HG03460 (cell line): ENCODE measurements at regions not wholly inside any gene's neighbourhood (a gene's known extent, or its start where the extent isn't known, plus 50 kb on each side); places are given as distances from the start of the nearest gene placed in this dataset.
"Not testable (repeated sequence)": the region's sequence is repeated elsewhere in the genome, so short reads cannot be mapped to it uniquely, and the experiment has no call there.

Source experiments
- ATAC-seq: cut with Tn5 transposase; IDR thresholded peaks from one replicate; pipeline ENCODE4 v1.9.1; 2021; ENCODE audit not compliant: unreplicated experiment

- no peak for ATAC-seq
Measured at GRCh38 chr2:183892315-183892941, 705.9 kb upstream of the ZNF804A start.

- ATAC-seq: no peak
Measured at GRCh38 chr2:183898641-183899040, 699.7 kb upstream of the ZNF804A start.

- no peak for ATAC-seq
Measured at GRCh38 chr2:183901931-183902330, 696.4 kb upstream of the ZNF804A start.

- no peak for ATAC-seq
Measured at GRCh38 chr2:183903026-183903425, 695.3 kb upstream of the ZNF804A start.

GRCh38 chr2:183916041-183916440 is 682.3 kb upstream of the ZNF804A start:
- not testable (repeated sequence) for ATAC-seq

GRCh38 chr2:183919167-183919566 is 679.2 kb upstream of the ZNF804A start:
- ATAC-seq: no peak

- no peak for ATAC-seq
Measured at GRCh38 chr2:183919926-183920325, 678.4 kb upstream of the ZNF804A start.

GRCh38 chr2:183925281-183925680 is 673.0 kb upstream of the ZNF804A start:
- no peak for ATAC-seq

GRCh38 chr2:183926433-183926832 is 671.9 kb upstream of the ZNF804A start:
- no peak for ATAC-seq

- no peak for ATAC-seq
Measured at GRCh38 chr2:183927406-183928325, 670.7 kb upstream of the ZNF804A start.

GRCh38 chr2:183935005-183935404 is 663.3 kb upstream of the ZNF804A start:
- ATAC-seq: no peak

GRCh38 chr2:183937220-183937619 is 661.1 kb upstream of the ZNF804A start:
- ATAC-seq: no peak

- ATAC-seq: no peak
Measured at GRCh38 chr2:183946193-183946592, 652.1 kb upstream of the ZNF804A start.

- no peak for ATAC-seq
Measured at GRCh38 chr2:183948861-183949260, 649.5 kb upstream of the ZNF804A start.

GRCh38 chr2:183950673-183951072 is 647.7 kb upstream of the ZNF804A start:
- no peak for ATAC-seq

- no peak for ATAC-seq
Measured at GRCh38 chr2:183951630-183952029, 646.7 kb upstream of the ZNF804A start.

- ATAC-seq: no peak
Measured at GRCh38 chr2:183952741-183953140, 645.6 kb upstream of the ZNF804A start.

GRCh38 chr2:183963609-183964008 is 634.7 kb upstream of the ZNF804A start:
- ATAC-seq: no peak

GRCh38 chr2:183964565-183964964 is 633.8 kb upstream of the ZNF804A start:
- ATAC-seq: no peak

GRCh38 chr2:183967756-183968155 is 630.6 kb upstream of the ZNF804A start:
- no peak for ATAC-seq

- not testable (repeated sequence) for ATAC-seq
Measured at GRCh38 chr2:183975676-183976075, 622.7 kb upstream of the ZNF804A start.

GRCh38 chr2:183984871-183985270 is 613.5 kb upstream of the ZNF804A start:
- no peak for ATAC-seq
